ENCODE measurements at regions not wholly inside any gene's neighbourhood (a gene's known extent, or its start where the extent isn't known, plus 50 kb on each side); places are given as distances from the start of the nearest gene placed in this dataset.
"Not testable (repeated sequence)": the region's sequence is repeated elsewhere in the genome, so short reads cannot be mapped to it uniquely, and the experiment has no call there.

- H3K4me1 ChIP-seq (ENCODE audit: control extremely low read depth in 1 of 4, control insufficient read depth in 4 of 4, insufficient read depth in 4 of 4, low read length in 3 of 4); DNase-seq; H3K4me3 ChIP-seq (ENCODE audit: control insufficient read depth in 1 of 7, extremely low read depth in 1 of 7, insufficient read depth in 4 of 7, low read depth in 2 of 7, low read length in 6 of 7); H3K9me3 ChIP-seq (ENCODE audit: control extremely low read depth in 1 of 5, control insufficient read depth in 4 of 5, insufficient read depth in 2 of 5, low read depth in 1 of 5, low read length in 4 of 5); CTCF ChIA-PET; H3K27ac ChIP-seq (ENCODE audit: insufficient read depth in 1 of 2, low read depth in 1 of 2, low read length in 2 of 2, poor library complexity in 1 of 2, severe bottlenecking in 2 of 2); H3K36me3 ChIP-seq (ENCODE audit: control insufficient read depth in 4 of 4, insufficient read depth in 4 of 4, low read length in 3 of 4); H3K27me3 ChIP-seq (replicated peaks in 2 of 5; ENCODE audit: control insufficient read depth in 4 of 5, insufficient read depth in 5 of 5, low read length in 4 of 5); POLR2A ChIA-PET: not testable (repeated sequence)
- WGBS (ENCODE audit: insufficient coverage): 100% methylated on average over 2 of the region's 2 CpGs
Measured at GRCh38 chr18:39227769-39228168, 1662.2 kb upstream of the CELF4 start.

- ChIA-PET CTCF (interaction anchor here (0.6 to 1.2 kb wide), 2 partner anchors 14 to 43 kb away, joined by 3 read pairs; no protein-coding TSS in a partner anchor), POLR2A (no interaction called here)
- H3K4me1 ChIP-seq (ENCODE audit: control extremely low read depth in 1 of 4, control insufficient read depth in 4 of 4, insufficient read depth in 4 of 4, low read length in 3 of 4): no peaks in the 10 kb centered on the region
- DNase-seq: no peak
- no peak overlapping the region for H3K4me3 ChIP-seq (ENCODE audit: control insufficient read depth in 1 of 7, extremely low read depth in 1 of 7, insufficient read depth in 4 of 7, low read depth in 2 of 7, low read length in 6 of 7)
- no peaks in the 10 kb centered on the region for H3K9me3 ChIP-seq (ENCODE audit: control extremely low read depth in 1 of 5, control insufficient read depth in 4 of 5, insufficient read depth in 2 of 5, low read depth in 1 of 5, low read length in 4 of 5)
- WGBS (ENCODE audit: insufficient coverage): no CpG with 5 or more reads among the region's 1 CpG
- no peaks in the 10 kb centered on the region for H3K36me3 ChIP-seq (ENCODE audit: control insufficient read depth in 4 of 4, insufficient read depth in 4 of 4, low read length in 3 of 4)
- no peaks in the 10 kb centered on the region for H3K27me3 ChIP-seq (replicated peaks in 2 of 5; ENCODE audit: control insufficient read depth in 4 of 5, insufficient read depth in 5 of 5, low read length in 4 of 5)
- H3K27ac ChIP-seq (ENCODE audit: insufficient read depth in 1 of 2, low read depth in 1 of 2, low read length in 2 of 2, poor library complexity in 1 of 2, severe bottlenecking in 2 of 2): no peak overlapping the region
Measured at GRCh38 chr18:39225373-39225772, 1659.8 kb upstream of the CELF4 start.

GRCh38 chr18:39223283-39223682, 1657.7 kb upstream of the CELF4 start:
- Histone ChIP-seq H3K4me3 (ENCODE audit: control insufficient read depth in 1 of 7, extremely low read depth in 1 of 7, insufficient read depth in 4 of 7, low read depth in 2 of 7, low read length in 6 of 7) (no peak overlapping the region), H3K27me3 (replicated peaks in 2 of 5; ENCODE audit: control insufficient read depth in 4 of 5, insufficient read depth in 5 of 5, low read length in 4 of 5) (no peaks in the 10 kb centered on the region), H3K4me1 (ENCODE audit: control extremely low read depth in 1 of 4, control insufficient read depth in 4 of 4, insufficient read depth in 4 of 4, low read length in 3 of 4) (no peaks in the 10 kb centered on the region), H3K36me3 (ENCODE audit: control insufficient read depth in 4 of 4, insufficient read depth in 4 of 4, low read length in 3 of 4) (no peaks in the 10 kb centered on the region), H3K9me3 (ENCODE audit: control extremely low read depth in 1 of 5, control insufficient read depth in 4 of 5, insufficient read depth in 2 of 5, low read depth in 1 of 5, low read length in 4 of 5) (no peaks in the 10 kb centered on the region), H3K27ac (ENCODE audit: insufficient read depth in 1 of 2, low read depth in 1 of 2, low read length in 2 of 2, poor library complexity in 1 of 2, severe bottlenecking in 2 of 2) (no peak overlapping the region)
- CTCF ChIA-PET: no interaction called here
- DNase-seq: no peak
- WGBS (ENCODE audit: insufficient coverage): no CpG with 5 or more reads among the region's 1 CpG
- POLR2A ChIA-PET: no interaction called here

- CTCF ChIA-PET: no interaction called here
- H3K27me3 ChIP-seq (replicated peaks in 2 of 5; ENCODE audit: control insufficient read depth in 4 of 5, insufficient read depth in 5 of 5, low read length in 4 of 5): no peaks in the 10 kb centered on the region
- no peaks in the 10 kb centered on the region for H3K4me1 ChIP-seq (ENCODE audit: control extremely low read depth in 1 of 4, control insufficient read depth in 4 of 4, insufficient read depth in 4 of 4, low read length in 3 of 4)
- no peak overlapping the region for H3K27ac ChIP-seq (ENCODE audit: insufficient read depth in 1 of 2, low read depth in 1 of 2, low read length in 2 of 2, poor library complexity in 1 of 2, severe bottlenecking in 2 of 2)
- peaks cover 0 to 6% (median 0%) of the 10 kb centered on the region in 5 experiments for H3K9me3 ChIP-seq (ENCODE audit: control extremely low read depth in 1 of 5, control insufficient read depth in 4 of 5, insufficient read depth in 2 of 5, low read depth in 1 of 5, low read length in 4 of 5)
- DNase-seq: no peak
- no peaks in the 10 kb centered on the region for H3K36me3 ChIP-seq (ENCODE audit: control insufficient read depth in 4 of 4, insufficient read depth in 4 of 4, low read length in 3 of 4)
- WGBS (ENCODE audit: insufficient coverage): no CpG with 5 or more reads among the region's 2 CpGs
- H3K4me3 ChIP-seq (ENCODE audit: control insufficient read depth in 1 of 7, extremely low read depth in 1 of 7, insufficient read depth in 4 of 7, low read depth in 2 of 7, low read length in 6 of 7): no peak overlapping the region
- POLR2A ChIA-PET: no interaction called here
Measured at GRCh38 chr18:39215920-39216319, 1650.3 kb upstream of the CELF4 start.

GRCh38 chr18:39211461-39211860, 1645.9 kb upstream of the CELF4 start:
- no CpG with 5 or more reads among the region's 1 CpG for WGBS (ENCODE audit: insufficient coverage)
- POLR2A ChIA-PET: no interaction called here
- no peak for DNase-seq

GRCh38 chr18:39209173-39209572, 1643.6 kb upstream of the CELF4 start:
- ChIA-PET CTCF (interaction anchor here (0.9 kb wide), 1 partner anchor 28 kb away, joined by 3 read pairs; no protein-coding TSS in a partner anchor), POLR2A (no interaction called here)
- no peak overlapping the region for H3K4me3 ChIP-seq (ENCODE audit: control insufficient read depth in 1 of 7, extremely low read depth in 1 of 7, insufficient read depth in 4 of 7, low read depth in 2 of 7, low read length in 6 of 7)
- no peak for DNase-seq
- no peak overlapping the region for H3K27ac ChIP-seq (ENCODE audit: insufficient read depth in 1 of 2, low read depth in 1 of 2, low read length in 2 of 2, poor library complexity in 1 of 2, severe bottlenecking in 2 of 2)
- no peaks in the 10 kb centered on the region for H3K36me3 ChIP-seq (ENCODE audit: control insufficient read depth in 4 of 4, insufficient read depth in 4 of 4, low read length in 3 of 4)
- no peaks in the 10 kb centered on the region for H3K27me3 ChIP-seq (replicated peaks in 2 of 5; ENCODE audit: control insufficient read depth in 4 of 5, insufficient read depth in 5 of 5, low read length in 4 of 5)
- peaks cover 0 to 6% (median 0%) of the 10 kb centered on the region in 5 experiments for H3K9me3 ChIP-seq (ENCODE audit: control extremely low read depth in 1 of 5, control insufficient read depth in 4 of 5, insufficient read depth in 2 of 5, low read depth in 1 of 5, low read length in 4 of 5)
- peaks cover 0 to 15% (median under 1%) of the 10 kb centered on the region in 4 experiments for H3K4me1 ChIP-seq (ENCODE audit: control extremely low read depth in 1 of 4, control insufficient read depth in 4 of 4, insufficient read depth in 4 of 4, low read length in 3 of 4)
- WGBS (ENCODE audit: insufficient coverage): 100% methylated on average over 2 of the region's 2 CpGs

More at GRCh38 chr18:39211461-39211860, 1645.9 kb upstream of the CELF4 start:
- CTCF ChIA-PET: no interaction called here
- H3K27ac ChIP-seq (ENCODE audit: insufficient read depth in 1 of 2, low read depth in 1 of 2, low read length in 2 of 2, poor library complexity in 1 of 2, severe bottlenecking in 2 of 2): no peak overlapping the region
- H3K9me3 ChIP-seq (ENCODE audit: control extremely low read depth in 1 of 5, control insufficient read depth in 4 of 5, insufficient read depth in 2 of 5, low read depth in 1 of 5, low read length in 4 of 5): peaks cover 0 to 6% (median 0%) of the 10 kb centered on the region in 5 experiments
- no peaks in the 10 kb centered on the region for H3K36me3 ChIP-seq (ENCODE audit: control insufficient read depth in 4 of 4, insufficient read depth in 4 of 4, low read length in 3 of 4)
- H3K4me3 ChIP-seq (ENCODE audit: control insufficient read depth in 1 of 7, extremely low read depth in 1 of 7, insufficient read depth in 4 of 7, low read depth in 2 of 7, low read length in 6 of 7): no peak overlapping the region
- no peaks in the 10 kb centered on the region for H3K27me3 ChIP-seq (replicated peaks in 2 of 5; ENCODE audit: control insufficient read depth in 4 of 5, insufficient read depth in 5 of 5, low read length in 4 of 5)
- peaks cover 0 to 15% (median under 1%) of the 10 kb centered on the region in 4 experiments for H3K4me1 ChIP-seq (ENCODE audit: control extremely low read depth in 1 of 4, control insufficient read depth in 4 of 4, insufficient read depth in 4 of 4, low read length in 3 of 4)

GRCh38 chr18:39208729-39209128, 1643.1 kb upstream of the CELF4 start:
- WGBS (ENCODE audit: insufficient coverage): 38% methylated on average over 1 of the region's 2 CpGs
- no peaks in the 10 kb centered on the region for H3K27me3 ChIP-seq (replicated peaks in 2 of 5; ENCODE audit: control insufficient read depth in 4 of 5, insufficient read depth in 5 of 5, low read length in 4 of 5)
- no peak overlapping the region for H3K27ac ChIP-seq (ENCODE audit: insufficient read depth in 1 of 2, low read depth in 1 of 2, low read length in 2 of 2, poor library complexity in 1 of 2, severe bottlenecking in 2 of 2)
- peak; percentile 3 to 54 (median 40) for DNase-seq
- ChIA-PET POLR2A (no interaction called here), CTCF (interaction anchor here (0.9 kb wide), 1 partner anchor 29 kb away, joined by 3 read pairs; no protein-coding TSS in a partner anchor)
- no peaks in the 10 kb centered on the region for H3K36me3 ChIP-seq (ENCODE audit: control insufficient read depth in 4 of 4, insufficient read depth in 4 of 4, low read length in 3 of 4)
- H3K4me1 ChIP-seq (ENCODE audit: control extremely low read depth in 1 of 4, control insufficient read depth in 4 of 4, insufficient read depth in 4 of 4, low read length in 3 of 4): peaks cover 0 to 15% (median under 1%) of the 10 kb centered on the region in 4 experiments
- H3K9me3 ChIP-seq (ENCODE audit: control extremely low read depth in 1 of 5, control insufficient read depth in 4 of 5, insufficient read depth in 2 of 5, low read depth in 1 of 5, low read length in 4 of 5): peaks cover 0 to 3% (median 0%) of the 10 kb centered on the region in 5 experiments
- H3K4me3 ChIP-seq (ENCODE audit: control insufficient read depth in 1 of 7, extremely low read depth in 1 of 7, insufficient read depth in 4 of 7, low read depth in 2 of 7, low read length in 6 of 7): no peak overlapping the region
